NB4 (cell line): ENCODE measurements at regions not wholly inside any gene's neighbourhood (a gene's known extent, or its start where the extent isn't known, plus 50 kb on each side); places are given as distances from the start of the nearest gene placed in this dataset.

Experiments used
- CTCF ChIP-seq: IDR thresholded peaks from one replicate; pipeline ENCODE4 v1.5.1; 2012; ENCODE audit warnings: low read depth, low read length
- MYC ChIP-seq: IDR thresholded peaks from 2 replicates; pipeline ENCODE4 v1.6.1; 2011; ENCODE audit warnings: low read depth, low read length
- POLR2A ChIP-seq: IDR thresholded peaks from 2 replicates; pipeline ENCODE4 v1.6.1; 2011; ENCODE audit warnings: mild to moderate bottlenecking; ENCODE audit not compliant: insufficient read length; ENCODE audit errors: extremely low read depth

GRCh38 chr12:105775343-105775742 is 363.4 kb downstream of the NUAK1 start:
- TF ChIP-seq MYC, result no peak
- no peak for TF ChIP-seq POLR2A
- no peak for TF ChIP-seq CTCF
